Activated T-cell treated with anti-CD3 and anti-CD28 coated beads, Interleukin-2, amount 50 U/mL, for 72 hours (primary cell): ENCODE measurements at regions not wholly inside any gene's neighbourhood (a gene's known extent, or its start where the extent isn't known, plus 50 kb on each side); places are given as distances from the start of the nearest gene placed in this dataset.
A peak's percentile ranks its signal among the peaks of the same experiment; 100 is the strongest.

Experiments
- ATAC-seq, 2 donors: fragments of 150-1000 bp; cut with Tn5 transposase; replicated peaks in 1 of 2; 2 replicates each; pipeline ENCODE4 v1.10.0; 2021; ENCODE audit warnings: moderate library complexity in 2 of 2, mild to moderate bottlenecking in 1 of 2
- DNase-seq, 2 donors: peaks; one replicate each; pipeline ENCODE4 v3.0.0; 2021 to 2022; ENCODE audit warnings: mixed read lengths in 1 of 2
- H3K27ac Mint-ChIP-seq: one replicate; pipeline ENCODE4 v1.8.0; 2022; ENCODE audit warnings: mild to moderate bottlenecking, moderate library complexity, mixed read lengths
- H3K27me3 Mint-ChIP-seq: one replicate; pipeline ENCODE4 v1.8.0; 2022; ENCODE audit warnings: low read depth, mixed read lengths
- H3K36me3 Mint-ChIP-seq, 2 donors: one replicate each; pipeline ENCODE4 v1.8.0; 2022; ENCODE audit warnings: mixed read lengths in 2 of 2, mild to moderate bottlenecking in 1 of 2; ENCODE audit not compliant: insufficient read depth in 2 of 2
- H3K4me1 Mint-ChIP-seq: one replicate; pipeline ENCODE4 v1.8.0; 2022; ENCODE audit warnings: low read depth, mixed read lengths
- H3K4me3 Mint-ChIP-seq, 2 donors: one replicate each; pipeline ENCODE4 v1.8.0; 2022; ENCODE audit warnings: mild to moderate bottlenecking in 2 of 2, mixed read lengths in 2 of 2, moderate library complexity in 2 of 2
- H3K9me3 Mint-ChIP-seq, 2 donors: one replicate each; pipeline ENCODE4 v1.8.0; 2022; ENCODE audit warnings: mixed read lengths in 2 of 2

DNA sequence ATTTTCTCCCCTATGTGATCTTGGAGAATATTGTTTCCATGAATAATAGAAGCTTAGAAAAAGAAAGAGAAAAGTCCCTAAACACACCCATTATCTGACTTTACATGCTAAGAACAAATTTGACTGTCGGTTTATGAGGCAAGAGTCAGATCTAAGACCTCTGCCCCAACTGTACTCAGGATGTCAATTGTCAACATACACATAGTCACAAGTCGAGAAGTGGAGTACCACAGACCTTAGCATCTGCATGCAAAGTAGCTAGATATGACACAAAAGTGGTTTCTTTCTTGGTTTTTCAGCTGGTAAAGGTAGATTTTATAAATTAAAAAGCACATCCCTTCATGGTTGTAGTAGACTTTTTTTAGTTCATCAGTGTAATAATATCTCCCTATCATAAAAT, 97.2 kb upstream of the DPYD start:
- Mint-ChIP-seq H3K27ac (no peak overlapping the region), H3K27me3 (peaks cover 6% of the 10 kb centered on the region), H3K36me3 (no peaks in the 10 kb centered on the region), H3K4me3 (no peak overlapping the region), H3K4me1 (no peaks in the 10 kb centered on the region), H3K9me3 (no peaks in the 10 kb centered on the region)
- DNase-seq (no peak), ATAC-seq (peak in 1 of 2 donors; percentile 41)

DNA sequence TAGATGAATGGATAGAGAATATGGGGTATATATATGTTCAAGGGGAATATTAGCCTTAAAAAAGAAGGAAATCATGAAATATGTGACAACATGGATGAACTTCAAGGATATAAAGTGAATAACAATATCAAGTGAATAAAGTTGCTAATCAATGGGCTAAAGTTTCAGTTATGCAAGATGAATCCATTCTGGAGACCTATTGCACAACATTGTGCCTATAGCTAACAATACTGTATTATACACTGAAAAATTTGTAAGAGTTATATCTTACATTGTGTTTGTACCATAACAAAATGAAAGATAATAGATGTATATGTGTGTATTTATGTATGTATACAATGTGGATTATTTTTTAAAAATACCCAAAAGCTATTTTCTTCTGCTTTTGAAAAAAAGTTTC, 96.3 kb upstream of the DPYD start:
- no peaks in the 10 kb centered on the region for H3K4me1 Mint-ChIP-seq
- H3K27me3 Mint-ChIP-seq, result peaks cover 4% of the 10 kb centered on the region
- no peaks in the 10 kb centered on the region for H3K9me3 Mint-ChIP-seq
- DNase-seq (no peak), ATAC-seq (no peak)
- H3K4me3 Mint-ChIP-seq, result no peak overlapping the region
- H3K36me3 Mint-ChIP-seq, result no peaks in the 10 kb centered on the region
- no peak overlapping the region for H3K27ac Mint-ChIP-seq

- Mint-ChIP-seq H3K27ac (no peak overlapping the region), H3K9me3 (no peaks in the 10 kb centered on the region), H3K36me3 (no peaks in the 10 kb centered on the region), H3K4me1 (peaks cover 4% of the 10 kb centered on the region), H3K4me3 (no peak overlapping the region), H3K27me3 (no peaks in the 10 kb centered on the region)
- ATAC-seq, result no peak
- no peak for DNase-seq
These were observed 87.5 kb upstream of the DPYD start for GRCh38 chr1:98008373-98008772.

DNA sequence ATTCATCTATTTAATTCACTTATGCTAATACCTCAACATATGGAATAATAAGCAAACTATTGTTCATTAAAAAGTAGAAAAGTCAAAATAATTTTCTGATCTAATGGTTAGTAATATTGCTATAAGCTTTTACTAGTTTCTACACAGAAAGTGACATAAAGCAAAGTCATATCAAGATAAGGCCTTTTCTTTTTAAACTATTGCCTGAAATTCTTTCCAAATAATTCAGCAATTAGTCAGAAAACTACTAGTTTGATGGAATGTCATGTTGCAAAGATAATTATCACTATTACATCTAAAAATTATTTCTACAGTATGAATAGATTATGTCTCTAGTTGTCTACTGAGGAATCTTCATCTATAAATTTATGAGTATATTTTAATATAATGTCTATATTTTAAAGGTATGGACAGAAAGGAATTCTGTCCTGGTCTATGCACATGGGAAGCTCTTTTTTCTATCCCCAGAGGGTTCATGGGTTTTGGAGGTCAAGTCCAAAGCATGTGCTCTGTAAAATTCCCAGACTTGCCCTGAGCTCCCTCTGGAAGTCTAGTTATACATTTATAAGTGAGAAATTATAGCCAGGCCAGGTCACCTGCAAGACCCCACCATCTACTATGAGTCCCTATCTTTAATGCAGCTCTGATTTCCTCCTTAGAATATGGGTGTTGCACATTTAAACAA, 84.6 kb upstream of the DPYD start:
- Mint-ChIP-seq H3K36me3 (no peaks in the 10 kb centered on the region), H3K27ac (no peak overlapping the region), H3K4me3 (no peak overlapping the region), H3K27me3 (no peaks in the 10 kb centered on the region), H3K4me1 (peaks cover 4% of the 10 kb centered on the region), H3K9me3 (no peaks in the 10 kb centered on the region)
- DNase-seq, result no peak
- ATAC-seq, result no peak

DNA sequence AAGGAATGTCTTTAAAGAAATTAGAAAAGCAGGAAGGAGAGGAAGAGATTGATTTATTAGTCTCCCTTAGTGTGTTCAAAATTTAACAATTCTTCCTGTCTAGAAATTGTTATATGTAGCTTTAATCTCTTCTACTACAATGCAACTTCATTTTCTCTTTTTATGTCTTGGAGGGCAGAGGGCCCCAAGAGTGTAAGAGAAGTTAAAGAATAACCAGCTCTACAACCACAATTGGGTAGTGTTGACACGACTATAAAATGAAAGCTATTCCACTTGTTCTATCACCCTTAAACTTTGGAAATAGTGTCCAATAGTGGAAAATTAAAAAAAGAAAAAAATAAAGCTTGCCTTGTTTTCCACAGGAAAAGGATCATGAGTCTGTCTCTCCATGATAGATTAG, 82.6 kb upstream of the DPYD start:
- H3K36me3 Mint-ChIP-seq, result no peaks in the 10 kb centered on the region
- DNase-seq, result no peak
- no peaks in the 10 kb centered on the region for H3K27me3 Mint-ChIP-seq
- peaks cover 3% of the 10 kb centered on the region for H3K4me1 Mint-ChIP-seq
- H3K9me3 Mint-ChIP-seq, result no peaks in the 10 kb centered on the region
- ATAC-seq, result no peak
- no peak overlapping the region for H3K4me3 Mint-ChIP-seq
- H3K27ac Mint-ChIP-seq, result no peak overlapping the region

GRCh38 chr1:98002288-98002687, 81.5 kb upstream of the DPYD start:
- Mint-ChIP-seq H3K36me3 (no peaks in the 10 kb centered on the region), H3K27me3 (no peaks in the 10 kb centered on the region), H3K27ac (no peak overlapping the region), H3K9me3 (no peaks in the 10 kb centered on the region), H3K4me1 (no peaks in the 10 kb centered on the region), H3K4me3 (no peak overlapping the region)
- ATAC-seq (no peak), DNase-seq (no peak)

DNA sequence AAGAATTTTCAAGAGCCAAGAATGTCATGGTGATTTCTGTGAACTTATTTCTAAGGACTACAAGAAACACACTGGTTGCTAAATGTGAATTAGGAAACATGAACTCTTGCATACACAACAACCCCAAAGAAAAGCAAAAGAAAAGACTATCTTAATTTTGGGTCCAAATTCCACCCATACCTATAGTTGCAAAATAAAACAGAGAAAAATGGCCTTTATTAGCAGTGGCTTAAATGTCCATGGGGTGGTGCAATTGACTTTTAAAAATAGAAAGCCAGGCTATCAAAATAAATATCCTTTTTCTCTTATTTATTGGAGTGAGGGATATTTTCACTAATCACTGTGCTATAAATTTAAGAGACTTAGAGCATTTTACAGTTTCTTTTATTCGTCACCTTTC, 80.9 kb upstream of the DPYD start:
- DNase-seq, result no peak
- no peaks in the 10 kb centered on the region for H3K4me1 Mint-ChIP-seq
- H3K4me3 Mint-ChIP-seq, result no peak overlapping the region
- H3K27ac Mint-ChIP-seq, result no peak overlapping the region
- no peaks in the 10 kb centered on the region for H3K36me3 Mint-ChIP-seq
- no peak for ATAC-seq
- no peaks in the 10 kb centered on the region for H3K27me3 Mint-ChIP-seq
- no peaks in the 10 kb centered on the region for H3K9me3 Mint-ChIP-seq

GRCh38 chr1:97999320-97999719, 78.5 kb upstream of the DPYD start:
- no peak for DNase-seq
- H3K4me1 Mint-ChIP-seq, result no peaks in the 10 kb centered on the region
- no peak overlapping the region for H3K4me3 Mint-ChIP-seq
- no peaks in the 10 kb centered on the region for H3K36me3 Mint-ChIP-seq
- no peaks in the 10 kb centered on the region for H3K9me3 Mint-ChIP-seq
- no peak for ATAC-seq
- H3K27me3 Mint-ChIP-seq, result no peaks in the 10 kb centered on the region
- H3K27ac Mint-ChIP-seq, result no peak overlapping the region

DNA sequence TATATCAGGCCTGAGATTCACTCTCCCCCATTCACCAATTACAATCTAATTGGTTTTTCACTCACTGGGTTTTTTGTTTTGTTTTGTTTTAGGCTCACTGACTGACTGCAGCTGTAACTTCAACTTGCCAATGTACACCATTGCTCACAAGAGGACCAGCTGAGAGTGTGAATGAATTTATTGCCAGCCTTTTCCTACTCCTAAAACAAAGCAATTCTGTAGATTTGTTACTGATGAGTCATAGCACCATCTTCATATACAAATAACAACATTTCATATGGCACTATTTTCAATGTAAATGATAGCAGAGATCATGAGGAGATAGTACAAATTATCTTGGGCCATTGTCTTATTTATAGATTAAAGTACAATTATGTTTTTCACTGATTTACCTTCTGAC, 76.0 kb upstream of the DPYD start:
- no peaks in the 10 kb centered on the region for H3K27me3 Mint-ChIP-seq
- H3K4me1 Mint-ChIP-seq, result no peaks in the 10 kb centered on the region
- no peaks in the 10 kb centered on the region for H3K9me3 Mint-ChIP-seq
- H3K36me3 Mint-ChIP-seq, result no peaks in the 10 kb centered on the region
- no peak overlapping the region for H3K27ac Mint-ChIP-seq
- H3K4me3 Mint-ChIP-seq, result no peak overlapping the region
- no peak for ATAC-seq
- DNase-seq, result no peak

- DNase-seq (no peak), ATAC-seq (no peak)
- Mint-ChIP-seq H3K9me3 (no peaks in the 10 kb centered on the region), H3K36me3 (no peaks in the 10 kb centered on the region), H3K27me3 (no peaks in the 10 kb centered on the region), H3K4me1 (no peaks in the 10 kb centered on the region), H3K4me3 (no peak overlapping the region), H3K27ac (no peak overlapping the region)
These were observed 68.4 kb upstream of the DPYD start for GRCh38 chr1:97989094-97989680.

DNA sequence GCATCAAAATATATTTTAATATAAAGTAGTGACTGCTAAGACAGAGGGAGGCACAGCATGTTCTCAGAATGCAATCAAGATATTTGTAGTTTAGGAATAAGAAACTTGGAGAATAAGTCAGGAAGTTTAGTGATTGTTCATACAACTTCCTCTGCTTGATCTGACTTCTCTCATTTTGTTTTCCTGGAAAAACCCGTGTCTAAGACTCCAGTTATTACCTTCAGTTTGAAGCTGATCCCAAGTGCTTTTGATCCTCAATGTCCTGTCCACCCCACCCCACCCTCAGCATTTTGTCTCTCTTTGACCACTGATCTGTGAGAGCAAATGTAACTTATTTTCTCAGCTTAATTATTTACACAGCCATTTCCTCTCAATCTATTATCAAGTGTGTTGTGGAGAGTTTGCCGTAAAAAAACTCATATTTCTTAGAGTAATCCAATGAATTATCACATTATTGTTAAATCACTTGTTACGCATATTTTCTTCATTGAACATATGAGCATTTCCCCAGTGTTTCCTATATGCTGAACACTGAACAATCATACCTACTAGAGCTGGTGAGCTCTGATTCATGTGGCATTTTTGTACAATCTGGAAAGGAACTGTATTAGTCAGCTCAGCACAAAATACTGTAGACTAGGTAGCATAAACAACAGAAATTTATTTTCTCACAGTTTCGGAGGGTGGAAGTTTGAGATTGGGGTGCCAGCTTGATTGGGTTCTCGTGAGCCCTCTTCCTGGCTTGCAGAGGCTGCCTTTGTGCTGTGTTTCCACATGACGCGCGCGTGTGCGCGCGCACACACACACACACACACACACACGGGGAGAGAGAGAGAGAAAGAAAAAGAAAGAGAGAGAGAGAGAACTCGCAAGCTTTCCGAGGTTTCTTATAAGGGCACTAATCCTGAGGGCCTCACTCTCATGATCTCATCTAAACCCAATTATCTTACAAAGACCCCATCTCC, 65.5 kb upstream of the DPYD start:
- DNase-seq (no peak), ATAC-seq (peak; percentile 36 to 82)
- Mint-ChIP-seq H3K27me3 (no peaks in the 10 kb centered on the region), H3K9me3 (no peaks in the 10 kb centered on the region), H3K4me1 (no peaks in the 10 kb centered on the region), H3K4me3 (peak overlapping the region in 1 of 2 donors; percentile 66), H3K36me3 (no peaks in the 10 kb centered on the region), H3K27ac (peak overlapping the region; percentile 58)

- no peaks in the 10 kb centered on the region for H3K4me1 Mint-ChIP-seq
- ATAC-seq, result no peak
These were observed 62.3 kb upstream of the DPYD start for GRCh38 chr1:97983126-97983525.

GRCh38 chr1:97980530-97980929, 59.7 kb upstream of the DPYD start:
- ATAC-seq (no peak), DNase-seq (no peak)
- Mint-ChIP-seq H3K27me3 (no peaks in the 10 kb centered on the region), H3K4me3 (no peak overlapping the region), H3K27ac (no peak overlapping the region), H3K9me3 (no peaks in the 10 kb centered on the region), H3K4me1 (no peaks in the 10 kb centered on the region), H3K36me3 (no peaks in the 10 kb centered on the region)

More at GRCh38 chr1:97983126-97983525, 62.3 kb upstream of the DPYD start:
- H3K27me3 Mint-ChIP-seq, result no peaks in the 10 kb centered on the region
- no peaks in the 10 kb centered on the region for H3K9me3 Mint-ChIP-seq
- no peak for DNase-seq
- H3K4me3 Mint-ChIP-seq, result no peak overlapping the region
- no peaks in the 10 kb centered on the region for H3K36me3 Mint-ChIP-seq
- H3K27ac Mint-ChIP-seq, result no peak overlapping the region
